GM20431 (cell line): ENCODE measurements at regions not wholly inside any gene's neighbourhood (a gene's known extent, or its start where the extent isn't known, plus 50 kb on each side); places are given as distances from the start of the nearest gene placed in this dataset.

Experiments
- in situ Hi-C: fragments of 300-500 bp; cut with MseI, MboI; formaldehyde crosslinking; loops from one replicate; pipeline ENCODE4 v1.15.0; 2020; ENCODE audit warnings: low sequenced_read_pairs; ENCODE audit not compliant: unreplicated experiment

GRCh38 chr2:220175967-220176366, 548.5 kb downstream of the SLC4A3 start:
- in situ Hi-C loops = no loop called here

DNA sequence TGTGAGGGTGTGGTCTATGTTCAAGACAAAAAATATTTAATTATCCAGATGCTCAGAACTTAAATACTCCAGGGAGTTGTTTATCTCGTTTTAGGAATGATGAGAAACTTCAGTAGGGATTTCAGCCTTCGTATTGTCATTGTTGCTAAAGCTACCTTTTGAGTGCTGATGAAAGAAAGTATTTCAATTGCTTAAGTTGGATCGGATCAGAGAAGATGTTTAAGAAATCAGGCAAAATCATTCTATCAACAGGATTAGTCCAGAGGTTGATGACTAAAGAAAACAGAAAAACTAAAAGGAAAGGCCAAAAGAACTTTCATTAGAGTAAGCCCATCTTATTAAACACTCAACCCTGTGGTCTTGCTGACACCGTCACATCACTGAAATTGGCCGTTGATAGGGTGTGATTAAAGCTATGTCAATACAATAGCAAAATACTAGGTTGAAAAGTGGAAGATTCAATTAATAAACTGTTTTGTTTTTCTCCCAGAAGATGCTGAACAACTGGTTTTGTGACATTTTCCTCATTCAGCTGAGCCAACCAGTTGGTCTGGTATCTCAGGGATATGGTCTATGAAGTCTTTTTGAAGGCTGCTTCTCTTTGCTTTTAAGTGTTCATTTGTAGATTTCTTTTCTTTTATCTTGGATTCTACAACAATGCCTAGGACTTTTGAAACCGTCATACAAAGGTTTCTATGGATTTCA, 551.7 kb downstream of the SLC4A3 start:
- in situ Hi-C loops = no loop called here

GRCh38 chr2:220181165-220181564, 553.7 kb downstream of the SLC4A3 start:
- in situ Hi-C loops = no loop called here

- in situ Hi-C loops = no loop called here
These were observed 555.4 kb downstream of the SLC4A3 start for GRCh38 chr2:220182790-220183189.

DNA sequence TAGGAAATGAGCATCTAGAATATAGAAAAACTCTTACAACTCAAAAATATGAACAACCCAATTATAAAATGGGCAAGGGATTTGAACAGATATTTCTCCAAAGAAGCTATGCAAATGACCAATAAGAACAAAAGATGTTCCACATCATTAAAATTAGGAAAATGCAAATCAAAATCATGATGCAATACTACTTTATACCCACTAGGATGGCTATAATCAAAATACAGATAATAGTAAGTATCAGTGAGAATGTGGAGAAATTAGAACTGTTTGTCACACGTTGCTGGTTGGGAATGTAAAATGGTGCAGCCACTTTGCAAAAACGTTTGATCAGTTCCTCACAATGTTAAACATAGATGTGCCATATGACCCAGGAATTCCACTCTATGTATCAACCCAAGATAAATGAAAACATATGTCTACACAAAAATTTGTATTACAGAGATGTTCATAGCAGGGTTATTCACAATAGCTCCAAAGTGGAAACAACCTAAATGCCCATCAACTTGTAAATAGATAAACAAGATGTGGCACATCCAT, 558.4 kb downstream of the SLC4A3 start:
- in situ Hi-C loops = no loop called here

- in situ Hi-C loops = no loop called here
These were observed 560.6 kb downstream of the SLC4A3 start for GRCh38 chr2:220188031-220188430.

GRCh38 chr2:220191031-220191430, 563.6 kb downstream of the SLC4A3 start:
- in situ Hi-C loops = no loop called here

GRCh38 chr2:220191737-220192136, 564.3 kb downstream of the SLC4A3 start:
- in situ Hi-C loops = no loop called here

- in situ Hi-C loops = no loop called here
These were observed 565.7 kb downstream of the SLC4A3 start for GRCh38 chr2:220192994-220193753.

DNA sequence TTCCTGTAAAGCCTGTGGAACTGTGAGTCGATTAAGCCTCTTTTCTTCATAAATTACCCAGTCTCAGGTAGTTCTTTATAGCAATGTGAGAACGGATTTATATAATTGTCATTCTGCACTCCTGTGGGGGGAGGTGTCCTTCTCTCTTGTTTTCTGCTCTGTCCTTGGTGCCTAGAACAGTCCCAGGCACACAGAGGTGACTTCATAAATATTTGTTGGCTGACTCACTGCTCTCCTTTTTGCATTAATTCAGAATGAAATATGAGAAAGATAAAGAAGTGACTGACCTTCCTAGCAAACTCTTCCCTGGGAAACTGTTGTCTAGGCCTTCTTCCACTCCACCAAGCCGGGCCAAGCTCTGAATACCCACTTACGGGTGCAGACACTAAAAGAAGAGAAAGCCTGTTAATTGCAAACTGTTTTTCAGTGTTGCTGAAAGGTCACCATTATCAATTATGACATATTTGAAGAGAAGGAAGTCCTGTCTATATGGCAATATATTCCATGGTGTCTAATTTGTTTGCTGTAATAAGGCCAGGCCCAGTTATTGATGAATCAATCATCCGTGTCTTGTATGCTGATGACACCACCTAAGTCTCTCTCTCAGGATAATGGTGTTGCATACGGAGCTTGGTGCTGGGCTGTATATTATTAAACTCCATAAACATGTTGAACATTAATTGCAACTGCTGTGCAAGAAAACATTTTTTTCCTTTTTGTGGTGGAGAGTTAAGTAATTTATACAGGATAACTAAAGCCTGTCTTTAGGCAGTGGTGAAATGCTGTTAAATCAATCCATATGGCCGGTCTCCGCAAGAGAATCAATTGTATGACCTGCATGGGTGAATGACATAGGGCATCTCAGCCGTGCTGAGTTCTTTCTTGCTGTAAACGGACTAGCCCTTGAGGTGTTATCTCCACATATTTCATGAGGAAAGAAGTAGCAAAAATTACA, 567.5 kb downstream of the SLC4A3 start:
- in situ Hi-C loops = no loop called here

DNA sequence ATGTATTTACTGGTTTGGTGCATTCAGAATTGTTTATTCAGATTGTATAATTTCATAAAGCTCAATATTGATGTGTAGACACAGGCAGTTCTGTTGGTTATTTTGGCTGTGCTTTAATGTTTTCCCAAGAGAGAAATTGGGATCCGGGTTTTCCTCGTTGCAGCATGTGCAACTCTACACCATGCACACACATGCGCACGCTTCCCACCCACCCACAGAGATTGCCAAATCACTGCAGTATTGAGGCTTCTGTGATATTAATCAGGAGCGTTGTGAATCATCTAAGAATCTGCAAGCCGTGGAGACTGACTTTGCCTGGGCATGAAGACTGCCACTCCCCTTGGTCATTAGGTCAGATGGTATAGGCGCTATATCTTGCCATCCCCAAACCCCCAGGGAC, 571.5 kb downstream of the SLC4A3 start:
- in situ Hi-C loops = no loop called here

DNA sequence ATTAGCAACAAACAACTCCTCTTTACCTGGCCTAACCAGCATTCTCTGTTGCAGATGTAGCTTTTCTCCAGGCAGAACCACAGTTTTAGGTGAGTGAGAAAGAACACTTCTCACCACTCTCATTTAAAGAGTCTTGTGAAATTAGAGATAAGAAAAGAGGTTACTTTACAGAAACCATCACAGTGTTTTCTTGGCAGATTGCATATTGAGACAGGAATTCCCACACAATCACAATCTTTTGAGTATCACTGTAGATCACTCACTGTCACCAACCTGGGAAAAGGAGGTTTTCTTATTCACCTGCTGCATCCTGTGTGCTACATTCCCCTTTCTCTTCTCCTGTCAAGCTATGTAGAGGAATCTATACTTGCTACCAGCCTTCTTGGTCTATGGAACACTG, 574.6 kb downstream of the SLC4A3 start:
- in situ Hi-C loops = no loop called here

DNA sequence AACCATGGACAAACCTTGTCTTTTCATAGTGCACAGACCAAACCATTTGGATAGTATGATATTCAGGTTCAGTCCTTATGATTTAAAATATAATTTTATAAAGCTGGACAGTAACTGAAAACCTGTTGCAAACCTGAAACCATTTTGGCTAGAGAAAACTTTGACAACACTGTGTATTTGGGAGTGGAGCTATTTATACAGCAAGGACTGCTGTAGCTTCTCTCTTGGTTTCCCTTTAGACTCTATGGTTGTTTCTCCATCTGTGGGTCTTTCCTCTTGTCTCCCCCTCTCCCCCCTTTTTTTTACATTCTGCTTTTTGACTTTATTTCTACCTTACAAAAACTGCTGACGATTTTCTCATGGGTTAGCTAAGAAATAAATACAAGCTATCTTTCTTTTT, 581.7 kb downstream of the SLC4A3 start:
- in situ Hi-C loops = no loop called here

GRCh38 chr2:220209751-220210150, 582.3 kb downstream of the SLC4A3 start:
- in situ Hi-C loops = no loop called here

DNA sequence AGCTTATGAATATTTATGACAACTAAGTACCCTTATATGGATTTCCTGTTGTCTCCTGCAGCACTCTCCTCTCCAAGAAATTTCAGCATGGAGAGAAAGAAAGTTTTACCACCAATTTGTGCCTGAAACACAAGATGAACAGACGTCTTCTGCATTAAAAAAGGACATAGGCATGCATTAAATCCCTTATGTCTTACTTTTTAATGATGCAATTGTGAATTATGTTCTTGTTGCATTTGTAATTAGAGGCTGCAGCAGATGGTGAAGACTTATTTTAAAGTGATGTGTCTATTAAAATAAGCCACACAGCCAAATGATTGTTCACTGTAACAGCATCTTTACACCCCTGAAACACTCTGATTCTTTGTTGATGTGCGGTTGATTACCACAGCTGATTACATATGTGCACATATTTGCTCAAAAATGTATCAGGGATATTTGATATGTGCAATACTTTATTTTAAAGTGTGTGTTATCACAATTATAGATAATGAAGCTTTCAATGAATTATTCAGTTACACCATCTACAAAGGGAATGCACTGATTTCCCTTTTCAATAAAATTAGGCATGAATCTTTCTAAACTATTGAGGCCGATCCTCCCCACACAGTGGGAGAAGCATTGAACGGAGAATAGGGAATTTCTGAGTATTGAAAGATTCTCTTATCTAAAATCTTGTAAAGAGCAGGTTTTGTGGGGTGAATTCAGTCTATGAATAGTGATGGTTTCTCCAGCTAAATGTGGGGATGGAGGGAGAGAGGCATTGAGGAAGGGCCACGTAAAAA, 585.1 kb downstream of the SLC4A3 start:
- in situ Hi-C loops = no loop called here

DNA sequence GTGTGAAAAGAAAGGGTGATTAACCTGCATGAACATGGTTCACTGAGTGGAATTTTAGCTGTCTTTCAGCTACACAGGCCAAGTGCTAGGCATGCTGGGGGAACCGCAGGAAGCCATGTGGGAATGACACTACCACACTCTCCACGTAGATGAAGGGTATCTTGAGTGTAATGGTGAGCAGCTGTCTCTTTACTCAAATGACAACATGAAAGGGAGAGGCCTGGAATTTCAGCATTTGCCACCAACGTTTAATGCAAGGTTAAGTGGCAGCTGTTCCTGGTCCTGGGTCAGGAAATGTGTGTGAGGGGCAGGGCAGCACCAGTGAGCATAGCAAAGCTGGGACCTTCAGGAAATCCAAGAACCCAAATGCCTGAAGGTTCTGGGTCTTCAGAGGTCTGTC, 588.4 kb downstream of the SLC4A3 start:
- in situ Hi-C loops = no loop called here

DNA sequence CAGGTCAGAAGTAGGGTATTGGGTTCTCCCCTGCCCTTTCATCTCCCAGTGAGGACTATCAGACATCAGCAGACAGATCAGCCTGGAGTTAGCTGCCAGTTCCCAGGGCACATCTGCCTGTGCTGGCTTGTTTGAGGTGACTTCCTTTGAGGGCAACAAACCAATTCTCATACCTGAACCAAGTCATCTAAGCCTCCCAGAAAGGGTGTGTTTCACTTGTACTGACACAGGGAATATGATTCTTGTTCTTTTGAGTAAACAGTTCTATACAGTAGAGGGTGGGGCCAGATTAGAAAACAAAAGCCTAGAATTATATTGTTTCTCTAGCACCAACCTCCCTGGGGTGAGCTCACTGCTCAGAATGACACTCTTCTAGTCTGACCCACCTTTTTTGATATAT, 591.9 kb downstream of the SLC4A3 start:
- in situ Hi-C loops = no loop called here

GRCh38 chr2:220220009-220220408, 592.6 kb downstream of the SLC4A3 start:
- in situ Hi-C loops = no loop called here

DNA sequence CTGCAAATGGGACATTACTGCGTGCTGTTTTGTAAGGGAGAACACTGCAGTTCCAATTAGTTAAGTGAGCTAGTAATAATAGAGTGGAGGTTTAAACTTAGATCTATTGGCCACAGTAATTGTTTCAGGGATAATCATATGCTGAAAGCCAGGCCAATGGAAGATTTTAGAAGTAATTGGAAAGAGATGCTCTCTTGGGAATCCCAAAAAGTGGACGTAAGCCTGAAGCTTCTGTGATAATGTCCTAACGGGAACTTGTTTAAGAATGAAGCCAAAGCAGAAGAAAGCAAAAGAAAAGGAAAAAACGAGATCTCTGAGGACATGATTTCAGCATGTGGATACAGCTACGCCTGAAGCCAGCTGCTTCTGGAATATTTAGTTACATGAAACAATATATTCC, 594.6 kb downstream of the SLC4A3 start:
- in situ Hi-C loops = no loop called here
